DOHH2 (cell line): ENCODE measurements at regions not wholly inside any gene's neighbourhood (a gene's known extent, or its start where the extent isn't known, plus 50 kb on each side); places are given as distances from the start of the nearest gene placed in this dataset.
"Not testable (repeated sequence)": the region's sequence is repeated elsewhere in the genome, so short reads cannot be mapped to it uniquely, and the experiment has no call there.

ENCODE experiments used
- CTCF ChIP-seq: fragments of 200-600 bp; sonication (generic); IDR thresholded peaks from one replicate; pipeline ENCODE4 v1.5.1; 2014; ENCODE audit warnings: antibody characterized with exemption, mild to moderate bottlenecking, low read depth, low read length; ENCODE audit not compliant: poor library complexity, severe bottlenecking
- EZH2phosphoT487 ChIP-seq: fragments of 200-600 bp; sonication (generic); IDR thresholded peaks from 2 replicates; pipeline ENCODE4 v1.6.1; 2017; ENCODE audit warnings: borderline replicate concordance, mild to moderate bottlenecking, antibody characterized with exemption, low read length, moderate library complexity, mixed read lengths

GRCh38 chr12:9395220-9395619, 187.0 kb upstream of the PZP start:
- not testable (repeated sequence) for TF ChIP-seq CTCF, EZH2phosphoT487
